Kidney tubule cell (primary cell): ENCODE measurements at regions not wholly inside any gene's neighbourhood (a gene's known extent, or its start where the extent isn't known, plus 50 kb on each side); places are given as distances from the start of the nearest gene placed in this dataset.

Source experiments
- DNase-seq: peaks from one replicate; pipeline ENCODE4 v3.0.0-alpha.2; 2018; ENCODE audit warnings: low spot score

DNA sequence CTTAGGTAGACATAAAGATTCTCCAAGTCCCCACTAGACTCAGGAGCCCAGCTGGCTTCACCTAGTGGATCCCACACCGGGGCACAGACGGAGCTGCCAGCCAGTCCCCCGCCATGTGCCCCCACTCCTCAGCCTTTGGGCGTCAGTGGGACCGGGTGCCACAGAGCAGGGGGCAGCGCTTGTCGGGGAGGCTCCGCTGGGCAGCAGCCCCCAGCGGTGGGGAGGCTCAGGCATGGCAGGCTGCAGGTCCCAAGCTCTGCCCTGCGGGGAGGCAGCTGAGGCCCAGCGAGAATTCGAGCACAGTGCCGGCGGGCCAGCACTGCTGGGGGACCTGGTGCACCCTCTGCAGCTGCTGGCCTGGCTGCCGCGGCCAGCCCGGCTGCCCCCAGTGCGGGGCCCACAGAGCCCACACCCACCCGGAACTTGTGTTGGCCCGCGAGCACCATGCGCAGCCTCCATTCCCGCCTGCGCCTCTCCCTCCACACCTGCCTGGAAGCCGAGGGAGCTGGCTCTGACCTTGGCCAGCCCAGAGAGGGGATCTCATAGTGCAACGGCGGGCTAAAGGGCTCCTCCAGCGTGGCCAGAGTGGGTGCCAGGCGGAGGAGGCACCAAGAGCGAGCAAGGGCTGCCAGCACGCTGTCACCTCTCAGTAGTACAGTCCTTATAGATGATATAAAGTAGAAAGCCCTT, 390.7 kb downstream of the PLK2 start:
- DNase-seq: no peak

DNA sequence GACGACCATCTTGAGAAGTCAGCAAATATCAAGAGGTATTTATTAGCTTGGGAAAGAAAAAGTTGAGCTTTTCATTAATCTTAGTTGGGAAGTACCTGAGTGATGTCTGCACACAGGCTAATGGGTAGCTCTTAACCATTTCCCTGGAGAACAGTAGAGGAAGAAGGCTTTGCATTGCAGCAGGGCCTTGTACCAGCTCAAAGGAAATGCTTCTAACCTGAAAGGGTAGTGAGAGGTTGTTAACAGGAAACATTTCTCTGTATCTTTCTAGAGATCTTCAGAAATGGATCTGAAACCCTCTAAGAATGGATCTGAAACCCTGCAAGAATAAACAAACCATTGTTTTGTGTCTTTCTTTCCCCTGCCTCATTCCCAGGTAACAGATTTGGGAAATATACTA, 393.3 kb downstream of the PLK2 start:
- DNase-seq: no peak

DNA sequence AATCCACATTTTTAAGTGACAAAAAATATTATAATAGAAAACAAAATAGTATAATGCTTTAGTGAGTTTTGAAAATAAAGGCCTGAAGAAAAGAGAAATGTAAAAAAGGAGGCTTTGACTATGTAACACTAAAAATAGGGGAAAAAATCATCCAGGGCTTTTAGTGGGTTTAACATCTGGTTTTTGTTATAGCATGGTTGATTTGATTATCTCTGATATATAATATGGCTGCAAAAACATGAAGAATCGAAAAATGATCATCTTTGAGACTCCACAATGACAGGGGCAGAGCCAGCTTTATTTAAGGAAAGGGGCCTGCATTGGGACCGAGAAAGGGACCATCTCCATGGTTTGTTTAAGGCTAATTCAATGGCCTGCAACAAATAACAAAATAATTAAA, 393.8 kb downstream of the PLK2 start:
- DNase-seq: no peak

DNA sequence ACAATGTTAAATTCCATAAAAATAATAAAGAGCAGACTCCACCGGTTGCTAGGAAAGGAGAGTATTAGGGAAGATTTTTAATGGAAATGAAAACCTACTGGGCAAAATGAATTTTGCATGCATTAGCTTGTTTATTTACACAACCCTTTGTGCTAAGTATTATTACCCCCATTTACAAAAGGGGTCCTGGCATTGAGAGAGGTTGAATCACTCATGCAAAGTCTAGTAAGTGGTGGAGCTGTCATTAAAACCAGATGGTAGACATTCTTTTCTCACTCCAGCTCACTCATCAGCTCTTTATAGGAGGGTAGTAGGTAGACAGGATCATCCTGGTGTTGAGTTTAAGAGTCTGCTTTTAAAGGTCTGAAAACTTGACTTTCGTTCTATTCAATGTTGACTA, 395.1 kb downstream of the PLK2 start:
- DNase-seq: no peak

DNA sequence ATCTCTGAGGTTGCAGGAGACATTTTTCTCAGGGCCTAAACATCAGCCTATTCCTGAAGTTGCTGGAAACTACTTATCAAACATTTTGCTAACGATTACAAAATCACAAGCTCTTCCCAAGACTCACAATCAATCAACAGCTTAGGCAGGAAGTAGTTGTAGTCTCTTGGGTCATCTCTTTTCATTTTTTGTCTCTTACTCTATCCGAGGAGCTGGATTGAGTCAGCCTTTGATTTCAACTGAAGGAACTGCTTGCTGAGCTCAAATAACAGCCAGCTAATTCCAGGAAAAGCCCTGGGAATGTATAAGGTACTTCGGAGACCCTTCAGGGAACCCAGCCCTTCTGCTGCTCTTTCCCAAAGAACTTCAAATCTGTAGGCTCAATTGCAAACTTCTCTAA, 398.9 kb downstream of the PLK2 start:
- no peak for DNase-seq

DNA sequence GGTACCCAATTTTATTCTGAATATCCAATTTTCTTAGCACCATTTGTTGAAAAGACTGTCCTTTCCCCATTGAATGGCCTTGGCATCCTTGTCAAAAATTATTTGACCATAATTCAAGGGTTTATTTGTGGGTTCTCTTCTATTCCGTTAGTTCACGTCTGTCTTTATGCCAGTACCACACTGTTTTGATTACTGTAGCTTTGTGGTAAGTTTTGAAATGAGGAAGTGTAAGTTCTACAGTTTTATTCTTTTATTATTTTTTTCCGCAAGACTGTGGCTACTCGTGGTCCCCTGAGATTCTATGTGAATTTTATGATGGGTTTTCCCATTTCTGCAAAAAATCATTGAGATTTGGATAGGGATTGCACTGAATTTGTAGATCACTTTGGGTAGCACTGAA, 402.6 kb downstream of the PLK2 start:
- DNase-seq: no peak

DNA sequence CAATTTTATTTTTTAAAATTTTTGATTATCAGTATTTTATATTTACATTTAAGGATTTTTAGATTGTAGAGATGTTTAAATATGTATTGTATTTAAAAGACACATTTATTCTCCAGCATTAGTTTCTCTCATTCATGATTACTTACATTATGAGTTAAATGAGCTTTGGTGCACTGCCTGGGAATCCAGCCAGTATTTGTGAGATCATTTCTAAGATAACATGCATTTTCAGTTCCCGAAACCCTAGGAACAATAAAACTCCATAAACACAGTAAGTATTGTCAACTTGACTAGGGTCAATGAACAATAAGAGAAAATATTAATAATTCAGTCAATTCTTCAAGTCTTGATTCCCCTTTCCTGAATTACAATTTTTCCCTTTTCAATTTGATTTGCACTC, 403.3 kb downstream of the PLK2 start:
- no peak for DNase-seq

DNA sequence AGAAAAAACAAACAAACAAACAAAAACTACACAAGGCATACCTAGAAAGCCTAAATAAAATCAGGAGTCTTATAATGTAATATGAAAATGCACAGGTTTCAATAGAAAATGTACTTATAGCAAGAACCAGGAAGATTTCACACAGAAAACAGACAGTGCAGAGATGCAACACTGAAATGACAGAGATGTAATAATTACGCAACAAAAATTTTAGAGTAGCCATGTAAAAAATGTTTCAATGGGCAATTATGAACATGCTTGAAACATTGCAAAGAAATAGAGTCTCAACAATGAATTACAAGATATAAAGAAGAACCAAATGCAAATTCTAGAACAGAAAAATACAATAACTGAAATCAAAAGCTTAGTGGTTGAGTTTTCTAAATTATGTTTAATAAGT, 405.9 kb downstream of the PLK2 start:
- DNase-seq: no peak

DNA sequence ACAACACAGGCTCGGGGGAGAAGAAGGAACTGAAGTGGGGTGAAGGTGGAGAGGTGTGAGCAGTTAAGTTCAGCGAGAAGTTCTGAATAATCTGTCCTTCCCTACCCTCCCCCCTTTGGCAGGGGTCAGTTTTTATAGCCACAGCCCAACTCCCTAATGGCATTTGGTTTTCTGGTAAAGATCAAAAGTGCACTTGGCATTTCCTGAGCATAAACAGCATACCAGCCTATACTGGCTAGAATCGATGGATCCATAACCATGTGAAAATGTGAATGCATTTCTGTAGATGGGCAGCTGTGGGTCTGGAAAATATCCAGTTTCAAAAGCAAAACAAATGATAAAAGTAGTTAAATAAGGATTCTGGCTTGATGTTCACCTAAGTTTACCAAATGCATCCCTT, 410.9 kb downstream of the PLK2 start:
- DNase-seq: no peak

DNA sequence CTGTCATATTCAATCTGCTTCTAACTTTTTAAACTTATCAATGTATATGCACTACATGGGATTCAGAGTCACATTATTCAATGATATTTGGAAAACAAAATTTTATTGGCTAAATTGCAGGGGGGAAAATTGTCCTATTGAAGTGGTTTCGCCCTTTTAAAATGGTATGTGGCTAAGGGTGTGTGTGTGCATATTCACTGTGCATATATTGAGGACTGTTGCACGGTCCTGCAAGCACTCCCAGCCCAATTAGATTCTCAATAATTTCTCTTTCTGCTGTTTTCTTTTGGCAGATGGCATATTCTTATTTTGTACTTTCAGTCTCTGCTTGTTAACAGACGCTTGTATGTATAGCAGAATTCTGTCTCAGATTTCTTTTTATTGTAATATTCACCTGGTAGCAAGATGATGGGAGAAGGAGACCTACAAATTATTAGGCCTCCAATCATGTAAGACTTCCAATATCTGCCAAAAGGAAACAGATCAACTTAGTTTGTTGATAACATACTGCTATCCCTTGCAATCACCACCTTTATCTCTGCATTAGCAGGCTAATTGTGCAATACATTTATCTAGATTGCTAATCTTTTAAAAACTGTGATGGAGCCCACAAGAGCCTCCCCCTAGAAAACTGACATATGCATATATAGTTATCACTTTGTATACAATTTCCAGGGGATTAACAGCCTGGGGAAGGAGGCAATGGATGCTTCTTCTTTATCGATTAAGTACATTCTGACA, 411.5 kb downstream of the PLK2 start:
- DNase-seq: no peak

DNA sequence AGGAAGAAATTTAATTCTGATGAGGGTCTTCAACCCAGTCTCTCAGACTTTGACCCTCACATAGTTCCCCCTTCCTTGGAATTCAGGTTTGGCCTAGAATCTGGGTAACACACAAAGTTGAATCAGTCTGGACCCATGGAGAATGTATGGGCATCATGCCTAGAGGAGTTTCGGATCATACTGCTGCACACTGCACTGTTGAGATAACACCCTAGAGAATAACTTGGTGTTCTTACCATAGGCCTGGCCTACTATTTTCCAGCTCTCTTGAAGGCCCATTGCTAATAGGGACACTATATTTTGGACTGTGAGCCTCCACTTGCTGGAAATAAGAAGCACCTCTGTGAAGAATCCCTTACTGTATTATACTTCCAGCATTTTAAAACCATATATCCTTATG, 413.5 kb downstream of the PLK2 start:
- no peak for DNase-seq

DNA sequence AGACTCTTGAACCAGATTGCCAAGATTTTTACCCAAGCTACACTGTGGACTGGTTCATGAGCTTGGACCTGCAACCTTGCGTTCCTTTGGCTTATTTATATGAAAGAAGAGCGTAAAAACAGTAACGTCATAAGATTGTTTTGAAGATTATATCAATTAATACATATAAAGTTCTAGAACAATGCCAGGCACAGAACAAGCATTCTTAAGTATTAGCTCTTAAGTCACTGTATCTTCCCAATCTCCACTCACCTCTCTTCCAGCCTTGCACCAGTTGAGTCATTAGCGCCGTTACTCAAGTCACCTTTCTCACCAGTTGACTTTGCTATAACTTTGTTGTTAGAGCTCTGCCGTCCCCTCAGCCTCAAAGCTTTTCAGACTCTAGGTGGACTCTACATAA, 415.7 kb downstream of the PLK2 start:
- DNase-seq: no peak

DNA sequence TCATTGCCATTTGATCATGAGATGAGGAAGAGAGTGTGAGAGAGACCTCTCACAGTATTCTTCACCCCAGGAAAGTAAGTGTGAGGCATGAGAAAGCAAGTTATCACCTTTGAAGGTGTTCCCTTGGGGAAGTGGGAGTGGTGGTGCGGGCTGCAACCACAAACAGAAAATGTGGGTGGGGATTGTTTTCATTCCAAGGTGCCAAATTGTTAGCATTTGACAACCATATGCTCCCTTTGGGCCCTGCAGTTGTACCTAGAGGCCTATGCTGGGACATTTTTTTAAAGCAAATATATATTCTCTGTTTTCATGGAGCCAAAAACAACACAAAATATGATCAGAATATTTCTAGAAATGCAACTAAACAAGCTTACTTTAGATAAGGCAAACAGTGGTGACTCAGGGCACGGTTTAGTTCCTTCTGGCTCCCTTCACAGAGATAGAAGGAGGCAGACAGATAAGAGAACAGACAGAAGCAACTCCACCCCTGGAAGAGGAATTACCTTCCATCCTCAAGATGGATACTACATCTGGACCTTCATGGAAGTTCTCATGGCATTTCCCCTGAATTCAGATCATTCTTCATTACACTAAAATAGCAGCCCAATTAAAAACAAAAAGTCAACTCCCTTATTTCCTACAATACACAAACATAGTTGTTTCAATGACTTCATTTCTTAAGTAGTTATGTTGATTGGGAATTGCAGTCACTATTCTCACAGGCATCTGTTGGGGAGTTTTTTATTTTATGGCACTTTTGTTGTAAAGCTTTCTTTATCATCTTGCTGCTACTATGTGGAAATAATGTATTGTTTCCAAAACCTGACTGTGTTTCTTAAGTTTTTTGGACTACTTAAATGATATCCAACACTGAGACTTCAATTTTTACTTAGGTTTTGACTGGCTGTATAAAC, 416.6 kb downstream of the PLK2 start:
- DNase-seq: no peak

DNA sequence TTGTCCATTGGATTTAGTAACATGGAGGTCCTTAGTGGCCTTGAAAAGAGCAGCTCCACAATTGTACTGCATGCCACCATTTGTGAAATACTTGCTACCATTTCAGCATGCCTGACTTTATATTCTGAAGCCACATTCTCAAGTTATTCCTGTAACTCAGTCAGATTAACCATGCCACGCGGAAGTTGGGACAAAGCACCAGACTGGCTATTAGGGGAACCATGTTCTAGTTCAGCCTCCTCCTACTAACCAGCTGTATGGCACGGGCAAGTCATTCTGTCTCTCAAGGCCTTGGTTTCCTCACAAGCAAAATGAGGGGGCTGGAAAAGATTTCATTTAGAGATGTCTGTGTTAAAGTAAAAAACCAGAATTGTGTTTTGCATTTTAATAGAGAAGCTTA, 418.0 kb downstream of the PLK2 start:
- no peak for DNase-seq

DNA sequence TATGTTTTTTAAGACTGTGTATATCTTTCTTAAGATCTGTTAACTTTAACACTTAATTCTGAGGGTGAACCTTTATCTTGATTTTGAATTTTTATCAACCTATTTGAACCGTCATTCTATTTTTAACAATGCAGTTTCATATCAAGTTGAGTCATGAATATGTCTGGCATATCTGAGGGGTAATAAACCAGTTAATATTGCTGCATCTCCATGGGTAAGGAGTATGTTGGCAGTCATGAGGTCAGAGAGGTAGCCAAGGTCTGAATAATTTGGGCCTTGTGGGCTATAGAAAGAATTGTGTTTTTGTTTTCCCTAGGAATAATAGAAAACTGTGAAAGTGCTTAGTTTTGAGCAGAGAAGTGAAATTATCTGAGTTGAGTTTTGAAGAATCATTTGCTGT, 419.0 kb downstream of the PLK2 start:
- DNase-seq: no peak

DNA sequence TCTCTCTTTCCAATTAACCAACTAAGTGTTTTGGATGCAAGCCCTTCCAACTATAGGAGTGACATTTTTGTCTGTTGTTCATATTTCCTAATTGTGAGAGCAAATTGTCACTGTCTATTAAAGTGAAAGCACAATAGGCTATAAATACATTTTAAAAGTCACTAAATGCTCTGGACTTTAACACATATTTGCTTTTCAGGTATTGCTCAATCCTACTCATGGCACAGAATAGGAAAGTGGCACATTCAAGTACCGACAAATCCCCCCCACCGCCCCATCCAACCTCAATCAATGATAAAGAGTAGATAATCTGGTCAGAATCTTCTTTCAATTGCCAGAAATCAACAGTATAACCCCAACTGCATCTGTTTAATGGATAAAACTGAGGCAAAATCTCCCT, 419.8 kb downstream of the PLK2 start:
- DNase-seq: no peak

DNA sequence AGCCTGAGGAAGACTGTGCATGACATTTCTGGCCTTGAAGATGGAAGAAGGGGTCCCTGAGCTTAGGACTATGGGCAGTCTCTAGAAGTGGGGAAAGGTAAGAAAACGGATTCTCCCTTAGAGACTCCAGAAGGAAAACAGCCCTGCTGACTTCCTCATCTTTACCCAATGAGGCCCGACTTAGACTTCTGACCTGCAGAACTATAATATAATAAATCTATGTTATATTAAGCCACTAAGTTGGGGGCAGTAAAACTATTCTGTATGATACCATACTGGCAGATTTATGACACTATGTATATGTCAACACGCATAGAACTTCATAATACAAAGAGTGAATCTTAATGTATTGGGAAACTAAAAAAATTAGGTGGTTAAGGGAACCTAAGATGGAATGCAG, 422.0 kb downstream of the PLK2 start:
- no peak for DNase-seq

DNA sequence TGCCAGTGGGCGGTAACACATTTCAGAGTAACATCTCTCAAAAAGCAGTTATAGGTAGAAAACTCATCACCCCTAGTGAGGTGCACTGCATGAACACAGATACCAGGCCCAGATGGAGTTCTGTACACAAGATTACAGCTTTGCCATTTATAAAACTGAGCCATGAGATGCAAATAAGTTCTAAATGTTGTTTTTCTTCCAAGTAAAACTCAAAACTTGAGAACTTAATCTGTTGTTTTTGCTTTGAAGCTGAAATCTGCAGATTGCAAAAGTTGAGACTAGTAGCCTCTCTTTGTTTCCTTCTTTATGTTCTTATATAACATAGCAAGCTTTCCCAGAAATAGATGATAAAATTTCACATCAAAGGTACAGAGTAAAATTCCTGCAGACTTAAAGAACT, 434.1 kb downstream of the PLK2 start:
- DNase-seq: no peak

DNA sequence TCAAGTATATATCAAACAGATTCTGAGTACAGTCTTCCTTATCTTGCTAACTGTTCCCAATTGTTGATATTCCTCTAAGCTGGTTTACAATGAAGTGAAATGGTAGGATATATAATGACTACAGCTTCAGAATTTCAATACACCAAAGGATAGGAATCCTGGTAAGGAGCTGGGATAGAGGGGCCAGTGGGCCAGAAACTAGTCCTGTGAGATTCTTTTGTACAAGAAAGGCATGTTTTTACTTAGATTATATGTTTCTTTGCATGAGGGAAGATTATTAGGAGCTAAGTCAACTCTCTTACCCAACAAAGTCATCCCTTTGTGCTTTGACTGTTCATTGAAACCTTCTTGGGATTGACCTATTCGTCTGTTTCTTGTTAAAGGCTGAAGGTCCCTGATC, 435.7 kb downstream of the PLK2 start:
- no peak for DNase-seq

DNA sequence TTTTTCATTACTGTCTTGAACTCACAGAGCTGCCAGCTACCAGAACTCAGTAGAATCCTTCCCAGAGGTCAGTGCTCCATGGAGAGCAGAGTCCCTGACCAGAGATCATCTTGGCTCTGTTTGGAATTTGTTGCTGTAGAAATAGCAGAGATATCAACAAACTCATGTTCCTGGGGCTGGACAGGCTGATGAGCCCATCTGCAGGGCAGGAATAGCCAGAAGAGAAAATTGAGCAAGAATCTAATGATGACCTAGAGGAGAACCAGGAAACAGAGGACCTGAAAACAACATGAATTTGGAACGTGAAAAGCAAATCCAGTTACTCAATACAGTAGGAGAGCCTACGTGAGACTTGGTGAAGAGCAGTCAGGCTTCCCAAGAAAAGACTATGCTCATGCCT, 437.8 kb downstream of the PLK2 start:
- no peak for DNase-seq

DNA sequence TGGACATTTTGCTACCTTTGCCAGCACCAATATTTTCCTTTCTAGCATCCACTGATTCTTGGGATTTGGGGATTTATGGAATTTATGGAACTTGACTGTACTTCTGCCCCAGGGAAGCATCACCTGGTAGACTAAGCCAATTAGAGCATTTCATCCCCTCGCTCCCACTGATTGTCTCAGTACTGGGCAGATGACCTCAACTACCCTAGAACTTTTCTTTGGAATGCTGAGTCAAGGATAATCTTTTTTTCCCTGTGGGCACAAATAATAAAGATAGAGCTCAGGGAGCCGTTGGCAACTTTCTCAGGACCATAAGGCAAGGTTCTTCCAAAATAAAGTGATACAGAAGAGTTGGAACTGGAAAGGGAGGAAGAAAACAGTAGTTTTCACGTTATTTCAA, 438.4 kb downstream of the PLK2 start:
- no peak for DNase-seq

DNA sequence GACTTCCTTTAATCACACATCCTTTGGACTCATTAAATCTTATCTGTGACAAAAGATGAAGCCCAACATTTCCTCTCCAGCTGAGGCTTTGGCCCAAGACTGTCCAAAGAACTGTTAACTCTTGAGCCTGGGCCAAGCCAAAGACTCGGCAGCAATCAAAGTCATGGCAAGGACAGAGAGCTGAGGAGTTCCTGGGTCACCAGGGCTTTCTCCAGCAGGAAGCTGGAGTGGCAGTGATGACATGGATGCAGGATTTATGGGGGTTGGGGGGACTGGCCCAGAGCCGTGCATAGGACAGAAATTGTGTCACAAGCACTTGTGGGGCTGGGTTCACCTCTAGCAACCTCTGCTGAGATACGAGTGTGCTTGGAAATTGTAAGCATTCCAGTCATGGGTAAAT, 440.3 kb downstream of the PLK2 start:
- peak; percentile 44 for DNase-seq

DNA sequence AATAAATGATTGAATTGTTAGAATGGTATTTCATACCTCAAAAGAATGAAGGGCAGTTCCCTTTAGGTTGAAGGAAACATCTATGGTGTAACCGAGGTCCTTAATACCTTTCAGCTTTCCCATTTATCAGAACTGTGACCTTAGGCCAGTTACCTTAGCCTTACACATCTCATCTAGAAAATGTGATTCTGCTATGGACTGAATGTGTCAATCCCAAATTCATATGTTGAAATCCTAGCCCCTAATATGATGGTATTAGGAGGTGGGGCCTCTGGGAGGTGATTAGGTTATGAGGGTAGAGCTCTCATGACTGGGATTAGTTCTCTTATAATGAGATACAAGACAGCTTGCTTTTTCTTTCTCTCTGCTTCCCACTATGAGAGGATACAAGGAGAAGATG, 441.9 kb downstream of the PLK2 start:
- DNase-seq: no peak
